ENCODE measurements at regions not wholly inside any gene's neighbourhood (a gene's known extent, or its start where the extent isn't known, plus 50 kb on each side); places are given as distances from the start of the nearest gene placed in this dataset.

GRCh38 chr21:31592516-31592915, 67.0 kb upstream of the SOD1 start:
- no peak for TF ChIP-seq POLR2AphosphoS5 (IDR thresholded peaks at IDR 0.05; ENCODE audit: low read depth, low read length)
- no peak for TF ChIP-seq SIN3A (IDR thresholded peaks at IDR 0.05; ENCODE audit: borderline replicate concordance, insufficient read depth, low read length)

DNA sequence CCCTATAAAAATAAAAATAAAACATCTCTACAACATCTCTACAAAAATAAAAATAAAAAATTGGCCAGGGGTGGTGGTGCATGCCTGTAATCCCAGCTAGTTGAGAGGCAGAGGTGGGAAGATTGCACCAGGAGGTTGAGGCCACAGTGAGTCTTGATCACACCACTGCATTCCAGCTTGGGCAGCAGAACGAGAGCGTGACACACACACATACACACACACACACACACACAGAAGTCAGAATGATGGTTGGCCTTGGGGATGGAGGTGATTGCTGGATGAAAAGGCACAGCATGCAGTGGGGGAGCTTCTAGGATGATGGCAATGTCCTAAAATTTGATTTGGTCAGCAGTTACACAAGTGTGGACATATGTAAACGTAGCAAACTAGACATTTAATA, 69.7 kb upstream of the SOD1 start:
- TF ChIP-seq TAF1 (IDR thresholded peaks at IDR 0.05; ENCODE audit: borderline replicate concordance, insufficient read depth, low read length) (no peak), REST (IDR thresholded peaks at IDR 0.05; ENCODE audit: insufficient read depth in 1 of 2, low read depth in 2 of 2, low read length in 2 of 2) (no peak), SIN3A (IDR thresholded peaks at IDR 0.05; ENCODE audit: borderline replicate concordance, insufficient read depth, low read length) (no peak), POLR2AphosphoS5 (IDR thresholded peaks at IDR 0.05; ENCODE audit: low read depth, low read length) (no peak), FOXP2 (optimal IDR thresholded peaks at IDR 0.05; ENCODE audit: borderline replicate concordance, extremely low read depth, extremely low read length, insufficient read depth) (no peak)

DNA sequence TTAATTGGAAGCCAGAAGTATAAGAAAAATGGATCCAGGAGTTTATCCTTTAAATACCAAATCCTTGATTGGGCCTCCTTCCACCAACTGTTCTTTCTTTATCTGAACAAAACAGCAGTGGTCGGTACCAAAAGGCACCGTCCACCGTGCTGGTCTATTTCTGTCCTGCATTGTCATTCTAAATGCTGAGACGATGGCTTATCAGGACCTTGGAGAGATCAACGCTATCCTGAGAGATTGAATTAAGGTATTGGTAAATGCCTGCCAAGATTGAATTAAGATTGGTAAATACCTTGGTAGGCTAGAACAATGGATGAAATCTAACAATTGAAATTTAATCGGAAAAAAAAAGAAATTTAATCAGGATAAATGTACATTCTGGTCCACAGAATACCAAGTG, 73.4 kb upstream of the SOD1 start:
- peak; percentile 38 to 85; a peak in 3 of 4 replicates for TF ChIP-seq REST (IDR thresholded peaks at IDR 0.05; ENCODE audit: insufficient read depth in 1 of 2, low read depth in 2 of 2, low read length in 2 of 2)
- TF ChIP-seq POLR2AphosphoS5 (IDR thresholded peaks at IDR 0.05; ENCODE audit: low read depth, low read length) = no peak

GRCh38 chr21:31583498-31583897, 76.0 kb upstream of the SOD1 start:
- TF ChIP-seq POLR2AphosphoS5 (IDR thresholded peaks at IDR 0.05; ENCODE audit: low read depth, low read length) (no peak), SIN3A (IDR thresholded peaks at IDR 0.05; ENCODE audit: borderline replicate concordance, insufficient read depth, low read length) (no peak), TAF1 (IDR thresholded peaks at IDR 0.05; ENCODE audit: borderline replicate concordance, insufficient read depth, low read length) (no peak)

GRCh38 chr21:31580866-31581276, 78.6 kb upstream of the SOD1 start:
- no peak for TF ChIP-seq FOXP2 (optimal IDR thresholded peaks at IDR 0.05; ENCODE audit: borderline replicate concordance, extremely low read depth, extremely low read length, insufficient read depth)
- TF ChIP-seq SIN3A (IDR thresholded peaks at IDR 0.05; ENCODE audit: borderline replicate concordance, insufficient read depth, low read length) = no peak
- no peak for TF ChIP-seq POLR2AphosphoS5 (IDR thresholded peaks at IDR 0.05; ENCODE audit: low read depth, low read length)
- no peak for TF ChIP-seq REST (IDR thresholded peaks at IDR 0.05; ENCODE audit: insufficient read depth in 1 of 2, low read depth in 2 of 2, low read length in 2 of 2)
- TF ChIP-seq TAF1 (IDR thresholded peaks at IDR 0.05; ENCODE audit: borderline replicate concordance, insufficient read depth, low read length) = no peak

- TF ChIP-seq POLR2AphosphoS5 (IDR thresholded peaks at IDR 0.05; ENCODE audit: low read depth, low read length) (no peak), REST (IDR thresholded peaks at IDR 0.05; ENCODE audit: insufficient read depth in 1 of 2, low read depth in 2 of 2, low read length in 2 of 2) (no peak), TAF1 (IDR thresholded peaks at IDR 0.05; ENCODE audit: borderline replicate concordance, insufficient read depth, low read length) (no peak)
These were observed 82.2 kb upstream of the SOD1 start for GRCh38 chr21:31577271-31577670.

Measured in PFSK-1 (cell line).